ENCODE measurements at regions not wholly inside any gene's neighbourhood (a gene's known extent, or its start where the extent isn't known, plus 50 kb on each side); places are given as distances from the start of the nearest gene placed in this dataset.

DNA sequence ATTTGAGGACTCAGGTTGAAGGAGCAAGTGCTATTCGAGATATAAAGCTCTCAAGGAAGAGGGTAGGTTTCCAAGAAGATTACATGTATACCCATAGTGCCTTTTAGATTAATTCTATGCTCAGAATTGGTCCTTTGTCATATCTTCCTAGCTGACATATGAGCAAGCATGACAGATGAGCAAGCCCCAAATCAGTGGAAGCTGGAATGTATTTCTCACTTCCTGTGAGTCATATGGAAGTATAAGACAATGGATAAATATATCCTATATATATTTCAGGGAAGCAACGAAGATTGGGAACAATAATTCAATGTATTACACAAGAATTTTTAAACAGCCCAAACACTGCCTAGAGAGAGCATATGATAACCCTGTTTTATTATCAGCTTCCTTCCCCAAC lies 674.1 kb upstream of the ATXN7L3B start:
- TF ChIP-seq CTCF (IDR thresholded peaks at IDR 0.05; ENCODE audit: poor library complexity, severe bottlenecking) (no peak), EZH2 (IDR thresholded peaks at IDR 0.05; ENCODE audit: borderline replicate concordance, insufficient read depth, low read length, poor library complexity, severe bottlenecking) (no peak), POLR2AphosphoS5 (IDR thresholded peaks at IDR 0.05) (no peak)

Data from neural cell (in vitro differentiated cells).